Activated CD8-positive, alpha-beta T cell treated with anti-CD3 and anti-CD28 coated beads, Interleukin-2, amount 10 ng/mL, durations not matched to agents 7 days and 5 days (primary cell): ENCODE measurements at regions not wholly inside any gene's neighbourhood (a gene's known extent, or its start where the extent isn't known, plus 50 kb on each side); places are given as distances from the start of the nearest gene placed in this dataset.

Experiments used
- ATAC-seq: fragments of 150-1000 bp; cut with Tn5 transposase; one replicate; pipeline ENCODE4 v1.10.0; 2021; ENCODE audit warnings: moderate library complexity
- CTCF ChIA-PET: fragments of 350-600 bp; sonication (Branson Sonifier 250); formaldehyde crosslinking; loops from one replicate; lab custom pipeline; 2021; ENCODE audit warnings: antibody characterized with exemption; lab: Charles Lee
- POLR2A ChIA-PET: fragments of 350-600 bp; sonication (Branson Sonifier 250); formaldehyde crosslinking; loops from one replicate; lab custom pipeline; 2021; ENCODE audit warnings: antibody characterized with exemption; lab: Charles Lee
- DNase-seq: peaks from one replicate; pipeline ENCODE4 v3.0.0-alpha.2; 2020
- H3K27ac Mint-ChIP-seq: one replicate; pipeline ENCODE4 v1.8.0; 2021; ENCODE audit warnings: mild to moderate bottlenecking, mixed read lengths
- H3K27me3 Mint-ChIP-seq: one replicate; pipeline ENCODE4 v1.8.0; 2021; ENCODE audit warnings: low read depth, mixed read lengths
- H3K36me3 Mint-ChIP-seq: one replicate; pipeline ENCODE4 v1.8.0; 2021; ENCODE audit warnings: low read depth, mixed read lengths
- H3K4me1 Mint-ChIP-seq: one replicate; pipeline ENCODE4 v1.8.0; 2021; ENCODE audit warnings: low read depth, mixed read lengths
- H3K4me3 Mint-ChIP-seq: one replicate; pipeline ENCODE4 v1.8.0; 2021; ENCODE audit warnings: mild to moderate bottlenecking, mixed read lengths
- H3K9me3 Mint-ChIP-seq: one replicate; pipeline ENCODE4 v1.8.0; 2022; ENCODE audit warnings: mixed read lengths; ENCODE audit not compliant: insufficient read depth

DNA sequence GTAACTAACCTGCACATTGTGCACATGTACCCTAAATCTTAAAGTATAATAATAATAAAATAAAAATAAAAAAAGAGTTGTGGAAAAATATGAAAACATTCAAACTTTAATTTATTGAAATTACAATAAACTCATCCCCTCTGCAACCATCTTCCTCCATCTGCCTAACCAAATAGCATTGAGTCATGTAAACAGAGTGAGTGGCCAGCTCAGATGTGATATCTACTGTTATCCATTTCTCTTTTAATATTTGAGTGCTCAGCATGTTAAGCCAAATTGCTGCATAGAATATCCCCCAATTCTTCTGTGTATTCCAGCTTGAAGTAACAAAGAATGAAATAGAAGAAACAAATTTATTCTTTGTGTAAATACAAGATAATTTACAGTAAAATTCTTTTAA, 124.4 kb upstream of the HMHB1 start:
- Mint-ChIP-seq H3K4me1 (no peaks in the 10 kb centered on the region), H3K27me3 (no peaks in the 10 kb centered on the region), H3K4me3 (no peak overlapping the region), H3K27ac (no peak overlapping the region), H3K36me3 (no peaks in the 10 kb centered on the region), H3K9me3 (peaks cover 14% of the 10 kb centered on the region)
- CTCF ChIA-PET, result no interaction called here
- DNase-seq, result no peak
- ATAC-seq, result no peak
- POLR2A ChIA-PET, result no interaction called here

DNA sequence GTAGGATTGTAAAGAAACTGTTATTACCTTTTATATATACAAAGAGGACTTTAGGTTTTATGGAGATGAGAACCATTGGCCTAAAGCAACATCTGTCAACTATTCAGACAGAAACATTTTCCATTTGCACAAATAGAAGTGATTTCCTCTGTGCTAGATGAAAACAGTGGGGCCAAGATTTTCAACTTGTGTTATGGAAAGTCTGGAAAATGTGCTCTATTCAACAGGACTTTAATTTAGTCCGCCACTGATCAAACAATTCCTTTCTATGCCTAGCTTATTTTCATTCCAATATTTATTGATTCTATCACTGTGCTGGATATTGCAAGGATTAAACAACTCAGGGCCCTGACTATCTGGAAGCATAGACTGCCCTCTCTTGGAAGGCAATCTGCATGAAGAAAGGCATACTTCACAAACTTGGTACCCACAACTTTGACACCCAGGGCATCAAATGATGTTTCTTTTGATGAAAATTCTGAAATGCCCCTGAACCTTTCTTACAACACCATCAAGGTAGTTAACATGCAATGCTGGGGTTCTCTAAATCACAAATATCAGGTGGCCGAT, 126.6 kb upstream of the HMHB1 start:
- no peaks in the 10 kb centered on the region for H3K36me3 Mint-ChIP-seq
- DNase-seq, result no peak
- H3K27ac Mint-ChIP-seq, result no peak overlapping the region
- peaks cover 6% of the 10 kb centered on the region for H3K9me3 Mint-ChIP-seq
- POLR2A ChIA-PET, result no interaction called here
- H3K27me3 Mint-ChIP-seq, result no peaks in the 10 kb centered on the region
- H3K4me3 Mint-ChIP-seq, result no peak overlapping the region
- CTCF ChIA-PET, result no interaction called here
- ATAC-seq, result no peak
- no peaks in the 10 kb centered on the region for H3K4me1 Mint-ChIP-seq

DNA sequence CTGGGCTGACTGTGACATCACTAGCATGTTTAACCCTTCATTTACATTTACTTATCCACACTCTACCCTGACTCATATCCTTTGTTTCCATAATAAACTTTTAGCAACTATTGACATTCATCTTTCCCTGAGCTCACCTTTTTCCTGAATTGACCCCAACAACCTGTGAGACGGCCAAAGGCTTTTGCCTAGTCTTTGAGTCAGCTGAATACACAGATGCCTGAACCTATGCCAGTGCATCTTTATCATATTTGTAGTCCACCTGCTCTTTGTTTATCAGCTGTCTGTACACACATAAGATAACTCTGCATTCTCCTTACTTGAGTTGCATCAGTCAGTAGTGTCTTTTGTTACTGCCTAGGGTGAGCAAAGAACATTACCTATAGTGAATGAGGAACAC, 128.5 kb upstream of the HMHB1 start:
- ATAC-seq (no peak), DNase-seq (no peak)
- H3K27me3 Mint-ChIP-seq, result no peaks in the 10 kb centered on the region
- no peaks in the 10 kb centered on the region for H3K4me1 Mint-ChIP-seq
- no peaks in the 10 kb centered on the region for H3K9me3 Mint-ChIP-seq
- H3K27ac Mint-ChIP-seq, result no peak overlapping the region
- no peak overlapping the region for H3K4me3 Mint-ChIP-seq
- ChIA-PET POLR2A (no interaction called here), CTCF (no interaction called here)
- no peaks in the 10 kb centered on the region for H3K36me3 Mint-ChIP-seq

DNA sequence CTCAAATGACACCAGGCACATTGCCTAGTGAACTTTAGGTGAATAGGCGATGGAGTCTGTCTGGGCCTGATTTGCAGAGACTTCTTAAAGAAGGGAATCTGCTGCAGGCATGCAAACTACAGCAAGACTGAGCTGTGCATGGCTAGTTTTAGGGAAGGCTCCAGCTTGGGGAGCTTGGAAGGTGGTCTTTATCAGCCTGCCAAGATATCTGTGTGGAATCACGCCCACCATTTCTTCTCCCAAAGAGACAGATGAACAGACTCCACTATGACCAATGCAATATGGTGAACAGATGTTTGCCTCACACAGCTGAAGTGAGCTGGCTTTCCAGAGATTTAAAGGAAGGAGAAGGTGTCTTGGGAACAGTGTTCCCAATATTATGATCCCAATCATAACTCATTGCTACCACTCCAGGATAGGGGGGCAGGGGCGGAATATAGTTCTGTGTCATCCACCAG, 129.0 kb upstream of the HMHB1 start:
- ATAC-seq (no peak), DNase-seq (no peak)
- Mint-ChIP-seq H3K4me1 (peaks cover 2% of the 10 kb centered on the region), H3K9me3 (no peaks in the 10 kb centered on the region), H3K27ac (no peak overlapping the region), H3K4me3 (no peak overlapping the region), H3K27me3 (no peaks in the 10 kb centered on the region), H3K36me3 (no peaks in the 10 kb centered on the region)
- CTCF ChIA-PET, result no interaction called here
- POLR2A ChIA-PET, result interaction anchor here (0.9 kb wide), 1 partner anchor 111 kb away, joined by 3 read pairs; no protein-coding TSS in a partner anchor

DNA sequence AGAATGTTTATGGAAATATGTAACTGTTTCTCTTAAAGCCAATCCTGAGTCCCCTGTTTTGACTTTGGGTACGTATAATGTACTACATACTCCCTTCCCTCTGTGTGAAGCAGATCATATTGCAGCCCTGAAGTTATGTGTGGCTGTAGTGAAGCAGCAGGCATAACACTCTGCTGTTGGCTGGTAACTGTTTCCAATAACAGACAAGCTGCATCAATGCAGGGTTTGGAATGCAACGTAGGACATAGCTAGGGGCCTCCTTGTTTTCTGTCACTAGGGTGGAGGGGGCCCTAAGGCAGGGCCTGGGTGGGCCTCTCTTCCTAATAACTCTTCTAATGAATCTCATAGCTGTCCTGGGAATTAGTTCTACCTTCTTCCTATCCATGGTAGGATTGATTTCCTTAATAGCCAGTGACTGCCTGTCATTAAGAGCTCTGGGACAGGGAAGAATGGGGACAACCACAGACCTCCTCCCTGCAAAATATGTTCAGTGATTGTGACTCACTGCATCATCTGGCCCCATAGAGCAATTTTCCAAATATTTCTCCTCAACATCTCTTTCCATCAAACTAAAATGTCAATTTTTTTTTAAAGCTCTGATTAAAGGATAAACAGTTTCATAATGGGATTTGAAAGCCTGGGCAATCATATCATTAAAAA, 129.6 kb upstream of the HMHB1 start:
- no peak for ATAC-seq
- Mint-ChIP-seq H3K36me3 (no peaks in the 10 kb centered on the region), H3K9me3 (no peaks in the 10 kb centered on the region), H3K27ac (no peak overlapping the region), H3K4me1 (peaks cover 2% of the 10 kb centered on the region), H3K4me3 (no peak overlapping the region), H3K27me3 (no peaks in the 10 kb centered on the region)
- ChIA-PET CTCF (no interaction called here), POLR2A (interaction anchor here (0.9 kb wide), 1 partner anchor 112 kb away, joined by 3 read pairs; no protein-coding TSS in a partner anchor)
- DNase-seq, result no peak

DNA sequence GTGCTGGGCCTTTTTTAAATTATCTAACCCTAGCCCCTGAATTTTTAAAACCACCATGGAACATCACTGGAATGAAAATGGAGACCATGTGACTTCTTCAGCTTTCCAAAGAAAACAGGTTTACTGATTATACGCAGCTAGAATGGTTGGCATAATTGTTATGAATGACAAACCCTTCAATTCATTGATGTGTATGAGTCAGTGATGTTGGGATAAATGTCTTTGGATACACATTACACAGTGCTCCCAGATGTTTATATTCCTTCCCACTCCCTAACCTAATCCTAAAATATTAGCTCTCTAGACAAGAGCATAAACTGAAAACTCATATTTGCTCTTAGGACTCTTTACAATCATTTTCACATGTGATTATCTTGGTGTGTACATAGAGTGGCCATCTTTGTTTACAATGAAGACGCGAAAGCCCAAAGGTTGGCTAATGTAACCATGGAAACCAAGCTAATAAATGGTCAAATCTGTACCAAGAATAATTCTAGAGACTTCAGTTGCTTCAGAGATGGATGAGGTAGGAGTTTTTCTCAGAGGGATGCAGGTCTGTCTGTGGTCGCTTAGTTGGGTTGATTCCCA, 131.2 kb upstream of the HMHB1 start:
- DNase-seq (no peak), ATAC-seq (no peak)
- ChIA-PET CTCF (interaction anchor here (0.5 to 0.6 kb wide), 2 partner anchors 235 to 976 kb away, joined by 3 read pairs; no protein-coding TSS in a partner anchor), POLR2A (no interaction called here)
- Mint-ChIP-seq H3K9me3 (no peaks in the 10 kb centered on the region), H3K27me3 (no peaks in the 10 kb centered on the region), H3K36me3 (no peaks in the 10 kb centered on the region), H3K4me3 (no peak overlapping the region), H3K27ac (no peak overlapping the region), H3K4me1 (peaks cover 2% of the 10 kb centered on the region)

DNA sequence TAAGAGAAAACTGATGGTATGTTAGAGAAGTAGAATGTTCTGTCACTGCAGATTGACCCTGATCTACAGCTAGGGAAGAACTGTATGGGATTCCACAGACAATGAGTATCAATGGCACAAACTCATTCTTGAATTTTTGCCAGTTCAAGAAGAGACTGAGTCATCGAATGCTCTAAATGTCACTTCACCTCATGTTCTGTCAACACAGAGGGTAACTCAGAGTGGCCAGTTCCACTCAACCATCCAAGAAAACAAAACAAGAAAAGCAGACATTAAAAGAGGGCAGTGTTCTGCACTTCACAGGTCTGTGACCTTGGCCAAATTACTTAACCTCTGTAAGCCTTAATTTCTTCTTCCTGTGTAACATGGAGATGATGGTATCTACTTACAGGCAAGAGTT, 132.2 kb upstream of the HMHB1 start:
- ChIA-PET POLR2A (no interaction called here), CTCF (no interaction called here)
- Mint-ChIP-seq H3K4me3 (no peak overlapping the region), H3K4me1 (peaks cover 2% of the 10 kb centered on the region), H3K27me3 (peaks cover 3% of the 10 kb centered on the region), H3K27ac (no peak overlapping the region), H3K9me3 (no peaks in the 10 kb centered on the region), H3K36me3 (no peaks in the 10 kb centered on the region)
- DNase-seq, result no peak
- ATAC-seq, result no peak

DNA sequence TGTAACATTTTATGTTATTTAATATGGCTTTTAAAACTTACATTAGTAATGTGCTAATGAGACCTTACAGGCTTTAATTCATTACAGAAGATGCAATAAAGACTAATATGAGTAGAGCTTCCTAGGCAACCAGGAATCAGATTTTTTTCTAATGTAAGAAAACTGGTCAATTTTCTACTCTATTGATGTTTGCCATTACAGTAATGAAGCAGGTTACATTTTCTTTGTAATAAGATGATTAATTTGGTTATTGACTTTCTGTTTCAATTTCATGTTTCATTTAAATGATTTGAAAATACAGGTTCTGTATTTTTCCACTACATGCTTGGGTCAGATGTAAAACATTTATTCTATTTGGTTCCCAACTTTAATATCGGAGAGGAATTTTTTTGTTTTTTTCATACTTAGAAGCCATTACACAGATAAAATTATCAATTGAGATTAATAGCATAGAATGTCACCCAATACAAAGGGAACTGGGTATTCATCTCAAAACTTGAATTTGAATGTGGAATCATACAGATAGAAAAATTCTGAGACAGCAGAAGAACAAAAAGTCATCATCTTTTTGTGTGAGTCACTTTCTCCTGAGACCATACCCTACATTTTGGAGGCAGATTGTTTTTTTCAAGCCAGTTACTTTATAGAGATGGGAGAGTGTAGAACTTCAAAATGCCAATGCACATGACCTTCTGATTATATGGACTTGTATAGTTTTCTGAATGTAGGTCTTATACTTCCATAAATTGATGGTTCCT, 133.6 kb upstream of the HMHB1 start:
- no peak overlapping the region for H3K4me3 Mint-ChIP-seq
- no peaks in the 10 kb centered on the region for H3K36me3 Mint-ChIP-seq
- H3K27me3 Mint-ChIP-seq, result peaks cover 6% of the 10 kb centered on the region
- H3K4me1 Mint-ChIP-seq, result peaks cover 2% of the 10 kb centered on the region
- no peak overlapping the region for H3K27ac Mint-ChIP-seq
- CTCF ChIA-PET, result no interaction called here
- H3K9me3 Mint-ChIP-seq, result no peaks in the 10 kb centered on the region
- DNase-seq, result no peak
- POLR2A ChIA-PET, result interaction anchor here (0.6 kb wide), 1 partner anchor 138 kb away, joined by 3 read pairs; no protein-coding TSS in a partner anchor
- ATAC-seq, result no peak

DNA sequence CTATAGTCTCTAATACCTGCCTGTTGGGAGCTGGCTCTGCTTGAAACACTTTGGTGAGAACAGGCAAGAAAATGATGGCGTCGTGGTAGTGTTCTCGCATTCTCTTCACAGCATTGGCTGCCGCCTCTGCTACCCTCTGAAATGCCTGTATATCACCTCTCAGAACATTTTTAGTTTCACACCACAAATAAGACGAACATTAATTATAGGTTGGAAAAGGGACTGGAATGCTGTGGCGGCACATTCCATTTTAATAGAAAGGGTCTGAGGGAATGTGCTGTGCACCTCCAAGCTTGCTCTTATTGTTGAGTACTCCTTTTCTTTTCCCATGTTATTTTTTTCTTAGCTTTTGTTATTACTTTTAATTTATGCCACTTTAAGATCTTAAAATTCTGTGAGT, 134.6 kb upstream of the HMHB1 start:
- peaks cover 2% of the 10 kb centered on the region for H3K4me1 Mint-ChIP-seq
- ATAC-seq (no peak), DNase-seq (no peak)
- no peaks in the 10 kb centered on the region for H3K9me3 Mint-ChIP-seq
- ChIA-PET POLR2A (interaction anchor here (0.6 kb wide), 1 partner anchor 138 kb away, joined by 3 read pairs; no protein-coding TSS in a partner anchor), CTCF (no interaction called here)
- H3K4me3 Mint-ChIP-seq, result no peak overlapping the region
- H3K27ac Mint-ChIP-seq, result no peak overlapping the region
- peaks cover 6% of the 10 kb centered on the region for H3K27me3 Mint-ChIP-seq
- no peaks in the 10 kb centered on the region for H3K36me3 Mint-ChIP-seq

DNA sequence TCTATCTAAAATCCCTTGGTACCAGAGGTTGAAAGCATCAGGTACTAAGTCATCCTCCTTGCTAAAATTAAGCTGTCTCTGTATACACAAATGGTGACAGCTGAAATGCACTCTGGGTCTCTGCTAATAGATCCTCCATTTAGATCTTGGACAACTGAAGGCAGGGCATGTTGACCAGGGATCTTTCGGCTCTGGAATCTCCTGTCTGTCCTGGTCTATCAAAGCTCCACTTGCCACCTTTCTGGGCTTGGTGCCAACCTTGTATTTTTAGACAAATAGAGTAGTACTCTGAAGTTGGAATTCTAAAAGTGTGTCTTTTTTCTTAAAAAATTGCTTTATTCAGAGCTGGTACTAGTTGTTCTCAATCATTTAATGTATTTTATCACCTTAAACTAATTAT, 135.2 kb upstream of the HMHB1 start:
- no peak for ATAC-seq
- Mint-ChIP-seq H3K27ac (no peak overlapping the region), H3K27me3 (peaks cover 6% of the 10 kb centered on the region), H3K9me3 (no peaks in the 10 kb centered on the region), H3K36me3 (no peaks in the 10 kb centered on the region), H3K4me3 (no peak overlapping the region), H3K4me1 (peaks cover 2% of the 10 kb centered on the region)
- no peak for DNase-seq
- CTCF ChIA-PET, result no interaction called here
- POLR2A ChIA-PET, result no interaction called here

DNA sequence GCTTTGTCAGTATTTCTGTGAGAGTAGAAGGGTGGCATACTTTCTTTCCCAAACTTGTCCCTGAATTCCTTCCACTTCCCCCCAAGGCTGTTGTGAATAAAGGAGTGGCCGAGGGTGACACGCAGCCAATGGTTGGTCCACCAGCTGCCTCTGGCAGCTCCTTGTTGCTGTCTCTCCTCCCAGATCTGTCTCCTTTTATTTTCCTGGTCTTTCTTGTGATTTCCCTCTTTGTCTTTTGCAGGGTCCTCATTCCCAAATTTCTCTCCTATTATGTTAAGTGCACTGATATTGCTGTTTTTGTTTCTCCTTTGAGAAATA, 137.5 kb upstream of the HMHB1 start:
- CTCF ChIA-PET, result no interaction called here
- ATAC-seq, result no peak

More for the DNA sequence above, 137.5 kb upstream of the HMHB1 start:
- Mint-ChIP-seq H3K27ac (no peak overlapping the region), H3K4me1 (peaks cover 2% of the 10 kb centered on the region), H3K9me3 (no peaks in the 10 kb centered on the region), H3K4me3 (no peak overlapping the region), H3K36me3 (no peaks in the 10 kb centered on the region), H3K27me3 (peaks cover 6% of the 10 kb centered on the region)
- POLR2A ChIA-PET, result no interaction called here
- no peak for DNase-seq
